ENCODE measurements at regions not wholly inside any gene's neighbourhood (a gene's known extent, or its start where the extent isn't known, plus 50 kb on each side); places are given as distances from the start of the nearest gene placed in this dataset.

DNA sequence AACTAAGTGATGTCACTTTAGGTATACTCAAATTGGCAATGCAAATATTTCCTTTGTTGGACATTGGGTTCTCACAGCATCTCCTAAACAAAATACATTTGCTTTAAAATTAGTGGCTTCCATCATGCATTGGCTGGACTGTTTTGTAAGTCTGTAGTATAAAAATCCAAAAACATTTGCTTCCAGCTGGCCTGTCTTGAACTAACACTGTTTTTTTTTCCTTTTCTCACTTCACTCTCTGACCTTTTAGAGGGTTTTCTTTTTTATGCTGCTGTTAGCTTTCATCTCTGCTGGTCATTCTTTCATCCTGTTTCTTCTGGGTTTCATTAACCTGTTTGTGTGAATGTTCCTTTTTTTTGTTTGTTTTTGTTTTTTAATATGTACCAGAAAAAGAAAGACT lies 121.7 kb upstream of the MLIP start (continued):
- TF ChIP-seq TAF7 (optimal IDR thresholded peaks at IDR 0.05; ENCODE audit: borderline replicate concordance, low read depth, low read length), result no peak
- no peak for TF ChIP-seq EZH2 (IDR thresholded peaks at IDR 0.05; ENCODE audit: low read depth, low read length, severe bottlenecking)
- no peak for TF ChIP-seq BCL11A (IDR thresholded peaks at IDR 0.05; ENCODE audit: low read depth in 2 of 2, low read length in 2 of 2)

Measured in H1 (cell line).